Renal cortical epithelial cell (primary cell): ENCODE measurements at regions not wholly inside any gene's neighbourhood (a gene's known extent, or its start where the extent isn't known, plus 50 kb on each side); places are given as distances from the start of the nearest gene placed in this dataset.

ENCODE experiments used
- DNase-seq: peaks from one replicate; pipeline ENCODE4 v3.0.0-alpha.2; 2011; ENCODE audit warnings: low read depth

DNA sequence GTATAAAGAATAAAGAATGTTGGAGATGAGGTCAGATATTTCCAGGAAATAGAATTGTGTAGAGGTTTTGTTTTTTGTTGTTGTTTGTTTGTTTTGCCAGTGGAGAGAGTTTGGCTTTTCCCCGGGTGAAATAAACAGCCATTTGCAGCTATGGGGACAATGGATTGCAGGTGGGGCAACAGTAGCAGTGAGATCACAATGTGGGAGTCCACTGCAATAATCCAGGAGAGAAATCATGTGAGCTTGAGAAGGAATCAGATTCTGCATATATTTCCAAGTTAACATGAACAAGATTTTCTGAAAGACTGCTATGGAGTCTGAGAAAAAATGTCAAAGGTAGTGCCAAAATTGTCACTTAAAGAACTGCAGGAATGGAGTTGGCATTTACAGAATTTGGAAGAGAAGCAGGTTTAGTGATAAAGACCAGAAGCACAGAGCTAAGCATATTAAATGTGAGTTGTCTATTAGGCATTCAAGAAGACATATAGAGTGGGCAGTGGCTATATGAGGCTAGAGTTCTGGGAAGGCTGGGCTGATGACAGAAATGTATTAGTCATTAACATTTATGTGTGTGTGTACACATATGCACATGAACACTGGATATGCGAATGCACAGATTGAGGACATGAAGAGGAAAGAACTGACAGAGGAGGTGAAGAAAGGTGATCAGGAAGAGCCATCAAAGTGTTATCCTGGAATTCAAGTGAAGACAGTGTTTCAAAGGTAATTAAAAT, 729.6 kb upstream of the PTBP2 start:
- no peak for DNase-seq

DNA sequence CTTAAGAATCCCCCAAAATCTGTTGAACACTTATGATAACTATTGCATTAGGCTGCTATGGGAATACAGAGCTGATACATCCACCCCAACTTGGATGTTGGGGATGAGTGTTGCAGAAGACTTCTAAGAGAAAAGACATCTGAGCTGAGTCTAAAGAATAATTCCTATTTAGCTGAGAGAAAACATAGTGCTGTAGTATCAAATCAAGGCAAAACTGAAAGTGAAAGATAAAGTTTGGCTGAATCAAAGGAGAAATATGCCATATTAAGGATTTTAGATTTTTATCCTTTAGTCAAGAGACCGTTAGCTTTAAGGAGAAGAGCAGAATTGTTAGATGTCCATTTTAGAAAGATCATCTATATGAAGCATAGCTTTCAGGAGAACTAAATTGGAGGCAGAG, 726.9 kb upstream of the PTBP2 start:
- no peak for DNase-seq

DNA sequence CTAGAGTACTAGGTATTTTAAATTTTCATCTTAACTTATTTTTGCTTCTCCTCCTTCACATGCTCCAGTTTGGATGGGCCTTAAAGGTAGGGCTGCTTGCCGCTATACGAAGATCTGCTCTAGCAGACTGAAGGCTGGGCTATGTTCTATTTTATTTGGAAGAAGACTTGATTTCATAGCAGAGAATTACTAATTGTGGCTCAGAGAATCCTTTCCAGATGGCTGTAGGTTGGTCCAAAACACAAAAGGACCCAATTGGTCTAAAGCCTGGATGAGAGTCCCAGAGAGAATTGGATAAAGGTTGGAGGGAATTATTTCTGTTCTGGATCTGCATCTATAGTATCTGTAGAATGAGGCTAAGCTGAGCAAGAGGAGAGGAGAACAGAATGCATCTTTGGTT, 719.4 kb upstream of the PTBP2 start:
- no peak for DNase-seq

- DNase-seq: no peak
Observed at GRCh38 chr1:96002969-96003964, 718.3 kb upstream of the PTBP2 start.

- no peak for DNase-seq
Observed at GRCh38 chr1:96009831-96010434, 711.7 kb upstream of the PTBP2 start.

- no peak for DNase-seq
Observed at GRCh38 chr1:96011606-96012005, 710.0 kb upstream of the PTBP2 start.

DNA sequence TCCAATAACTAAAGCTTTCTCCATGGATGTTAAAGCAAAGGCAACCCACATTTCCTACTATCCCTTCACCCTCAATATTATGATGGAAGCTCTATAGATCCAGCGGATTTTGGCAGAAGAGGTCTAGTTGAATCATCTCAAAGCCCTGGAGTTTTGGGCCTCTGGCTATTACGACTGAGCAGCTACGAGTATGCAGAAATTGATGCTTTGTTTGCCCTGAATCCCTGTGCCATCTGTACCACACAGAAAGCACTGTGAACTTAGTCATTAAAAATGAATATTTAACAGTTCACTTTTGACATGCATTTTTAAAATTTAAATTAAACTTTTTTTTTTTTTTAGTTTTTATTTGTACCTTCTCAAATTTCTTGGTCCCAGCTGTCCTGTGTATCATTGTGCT, 705.4 kb upstream of the PTBP2 start:
- no peak for DNase-seq

DNA sequence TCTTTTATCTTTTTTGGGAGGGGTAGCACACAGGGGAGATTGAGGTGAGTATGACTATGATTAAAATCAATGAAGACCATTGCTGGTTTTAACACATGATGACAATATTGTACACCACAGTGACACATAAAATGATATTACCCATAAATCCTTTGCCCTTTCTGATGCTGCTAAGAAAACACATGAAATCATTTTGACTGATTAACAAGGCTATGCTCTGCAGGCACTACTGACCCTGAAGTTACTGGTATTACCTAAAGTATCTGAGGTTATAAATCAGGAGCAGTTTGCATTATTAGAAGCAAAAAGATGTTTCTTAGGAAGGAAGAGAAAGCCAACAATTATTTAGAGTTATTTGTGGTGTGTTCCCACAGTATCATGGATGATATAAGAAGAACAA, 701.2 kb upstream of the PTBP2 start:
- no peak for DNase-seq

DNA sequence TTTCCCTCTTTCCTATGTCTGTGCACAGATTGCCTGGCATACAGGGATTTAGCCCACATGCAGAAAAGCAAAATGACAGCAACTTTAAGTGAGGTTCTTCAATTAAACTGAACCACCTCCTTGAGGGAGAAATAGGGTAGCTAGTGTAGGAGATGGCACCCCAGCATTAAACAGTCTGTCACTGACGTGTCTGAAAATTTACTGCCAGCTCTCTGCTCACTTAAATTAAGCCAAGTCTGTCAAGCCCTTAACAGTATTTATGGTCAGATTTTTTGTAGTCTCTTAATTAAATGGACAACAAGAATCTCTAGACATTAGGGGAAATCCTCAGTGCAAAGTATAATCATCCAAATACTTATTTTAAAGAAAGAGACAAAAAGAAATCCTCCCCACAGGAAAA, 696.5 kb upstream of the PTBP2 start:
- DNase-seq: no peak

DNA sequence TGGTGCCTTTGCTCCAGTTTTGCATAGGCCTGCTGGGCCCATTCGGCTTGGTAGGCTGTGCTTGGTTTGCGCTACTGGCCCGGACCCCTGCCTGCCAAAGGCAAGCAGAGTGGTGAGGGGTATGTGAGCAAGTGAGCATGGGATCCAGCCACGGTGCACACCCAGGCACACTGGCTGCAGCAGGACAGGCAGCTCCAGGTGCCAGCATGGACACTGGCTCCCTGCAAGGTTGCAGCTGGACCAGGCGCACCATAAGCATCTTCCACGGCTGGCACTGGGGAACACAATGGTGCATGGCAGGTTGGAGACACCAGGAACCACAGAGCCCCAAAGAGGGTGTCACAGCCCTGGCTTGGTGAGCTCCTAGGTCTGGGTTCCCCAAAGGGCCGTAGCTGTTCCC, 693.5 kb upstream of the PTBP2 start:
- DNase-seq: no peak

GRCh38 chr1:96030312-96030711, 691.3 kb upstream of the PTBP2 start:
- no peak for DNase-seq

DNA sequence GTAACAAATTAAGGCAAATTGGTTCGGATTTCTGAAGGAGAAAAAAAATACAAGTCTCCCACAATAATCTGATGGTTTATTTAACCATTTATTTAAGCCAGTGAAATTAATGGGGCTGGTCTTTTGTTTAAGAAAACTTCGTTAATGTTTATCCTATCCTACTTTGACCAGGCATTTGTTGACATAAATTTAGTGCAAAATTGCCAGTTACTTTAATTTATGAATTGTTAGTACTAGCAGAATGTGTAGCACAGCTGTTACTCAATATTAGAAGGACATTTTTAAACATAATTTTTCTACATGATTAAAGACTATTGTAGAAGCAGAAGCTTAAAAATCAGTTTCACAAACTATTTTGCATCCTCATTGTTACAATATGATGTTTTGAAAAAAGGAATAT, 687.6 kb upstream of the PTBP2 start:
- DNase-seq: no peak

DNA sequence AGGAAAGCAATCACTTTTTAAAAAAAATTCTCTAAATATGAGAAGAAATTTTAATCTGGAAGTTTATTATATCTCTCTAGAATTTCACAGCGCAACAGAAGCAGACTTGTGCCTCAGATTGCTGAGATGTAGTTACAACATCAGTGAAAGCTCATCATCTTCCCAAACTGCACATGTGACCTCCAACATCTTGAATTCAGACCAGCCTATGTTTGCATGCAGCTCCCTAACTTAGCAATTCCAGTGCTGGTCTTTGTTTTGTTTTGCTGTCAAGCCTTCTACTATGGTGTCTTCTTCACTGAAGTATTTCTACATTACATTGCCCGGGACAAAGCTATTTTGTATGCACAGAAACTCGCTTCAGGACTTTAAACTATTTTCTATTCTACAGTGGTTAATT, 684.8 kb upstream of the PTBP2 start:
- no peak for DNase-seq

DNA sequence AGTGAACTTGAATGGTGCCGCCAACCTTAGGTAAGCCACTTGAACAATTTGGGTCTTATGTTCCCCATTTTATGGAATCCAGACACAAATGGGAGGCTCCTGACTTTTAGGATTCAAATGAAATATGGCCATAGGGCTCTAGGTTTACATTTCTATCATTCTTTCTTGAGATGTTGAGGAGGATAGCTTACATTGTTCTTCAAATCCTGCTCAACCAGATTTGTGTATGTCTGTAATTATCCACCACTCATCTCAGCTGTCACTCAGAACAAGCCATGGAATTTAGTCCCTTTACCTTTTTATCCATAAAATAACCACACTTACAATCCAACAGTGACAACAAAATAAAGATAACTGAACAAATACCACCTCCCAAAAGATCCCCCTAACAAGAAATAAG, 682.9 kb upstream of the PTBP2 start:
- no peak for DNase-seq

DNA sequence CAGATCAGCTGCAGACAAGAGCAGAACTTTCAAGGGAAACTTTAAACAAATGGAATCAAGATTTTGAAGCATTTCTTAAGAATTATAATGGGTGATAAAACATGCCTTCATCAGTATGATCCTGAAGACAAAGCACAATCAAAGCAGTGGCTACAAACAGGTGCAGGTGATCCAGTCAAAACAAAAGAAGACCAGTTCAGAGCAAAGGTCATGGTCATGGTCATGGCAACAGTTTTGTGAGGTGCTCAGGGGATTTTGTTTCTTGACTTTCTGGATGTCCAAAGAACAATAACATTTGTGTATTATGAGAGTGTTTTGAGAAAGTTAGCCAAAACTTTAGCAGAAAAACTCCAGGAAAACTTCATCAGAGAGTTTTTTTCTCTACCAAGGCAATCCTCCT, 681.7 kb upstream of the PTBP2 start:
- no peak for DNase-seq

DNA sequence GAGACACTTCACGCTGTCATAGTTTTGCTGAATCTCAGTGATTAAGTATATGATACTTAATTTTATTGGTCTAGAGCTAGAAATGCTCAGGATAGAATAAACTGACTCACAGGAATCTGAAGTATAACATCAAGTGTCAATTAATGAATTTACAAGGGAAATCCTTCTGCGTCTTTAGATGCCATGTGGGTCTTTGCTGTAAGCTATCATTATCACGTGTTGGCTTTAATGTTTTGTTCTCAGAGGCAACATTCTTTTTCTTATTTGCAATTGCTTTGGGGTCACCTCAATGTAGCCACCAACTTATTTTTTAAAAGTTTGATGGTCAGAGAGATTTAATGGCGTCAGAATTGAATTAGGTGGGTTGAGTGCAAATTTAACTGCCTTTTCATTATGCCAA, 680.1 kb upstream of the PTBP2 start:
- no peak for DNase-seq

- DNase-seq: no peak
Observed at GRCh38 chr1:96048572-96049212, 672.9 kb upstream of the PTBP2 start.

DNA sequence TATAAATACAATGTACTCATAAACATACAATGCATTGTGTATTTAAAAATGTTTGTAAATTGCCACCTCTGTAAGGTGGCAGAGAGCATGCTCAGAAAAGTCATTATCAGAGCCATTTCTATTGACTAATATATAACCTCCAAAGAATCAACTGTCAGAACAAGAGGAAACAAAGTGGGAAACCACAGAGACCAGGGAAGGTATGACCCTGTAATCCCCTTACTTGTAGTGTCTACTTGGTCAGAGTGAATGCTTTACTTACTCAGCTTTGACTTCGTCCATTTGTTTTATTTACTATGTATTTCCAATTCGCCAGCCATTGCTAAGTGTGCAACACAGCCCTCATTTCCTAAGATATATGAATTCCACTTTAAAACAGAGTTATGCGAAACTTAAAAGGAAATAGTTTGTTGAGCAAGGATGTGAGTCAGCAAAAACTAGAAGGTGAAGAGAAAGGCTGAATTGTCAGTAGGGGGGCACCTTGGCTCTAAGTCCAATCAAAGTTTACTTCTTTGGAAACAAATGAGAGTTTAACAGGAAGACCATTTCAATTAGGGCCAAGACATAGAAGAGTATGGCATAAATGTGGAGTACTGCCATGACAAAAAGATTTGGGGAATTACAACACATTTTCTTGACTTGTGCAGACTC, 671.7 kb upstream of the PTBP2 start:
- no peak for DNase-seq

DNA sequence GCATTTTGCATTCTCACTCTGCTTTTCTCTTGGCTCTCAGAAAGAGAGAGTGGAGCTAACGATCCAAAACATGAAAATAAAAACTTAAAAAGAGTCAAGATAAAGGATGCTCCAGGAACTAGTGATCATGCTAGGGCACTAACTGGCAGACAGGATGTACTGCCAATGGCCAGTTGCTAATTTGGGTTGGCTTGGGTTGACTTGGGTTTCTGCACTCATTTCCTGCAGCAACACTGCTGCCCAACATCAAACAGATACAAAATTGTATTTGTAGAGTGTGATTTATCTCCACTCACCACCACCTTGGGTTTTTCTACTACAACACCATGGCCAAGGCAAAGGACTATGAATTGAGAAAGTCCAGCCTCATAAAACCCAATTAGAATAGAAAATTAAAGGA, 662.3 kb upstream of the PTBP2 start:
- no peak for DNase-seq

DNA sequence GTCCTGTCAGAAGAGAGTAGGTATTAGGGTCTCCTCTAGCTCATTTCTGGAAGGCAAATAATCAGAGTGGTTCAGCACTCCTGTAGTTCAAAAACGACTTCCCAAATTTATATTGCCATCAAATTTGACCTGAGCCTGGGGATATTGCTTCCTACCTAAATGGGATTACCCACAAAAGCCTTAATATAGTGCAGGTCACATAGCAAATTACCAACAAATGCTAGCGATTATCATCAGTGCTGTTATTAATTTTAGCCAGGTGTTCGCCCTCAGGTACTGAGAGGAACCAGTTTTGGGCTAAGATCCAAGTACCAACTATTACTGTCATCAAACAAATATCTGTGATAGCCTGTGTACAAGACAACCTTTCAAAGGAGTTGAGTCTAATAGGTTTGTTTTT, 661.8 kb upstream of the PTBP2 start:
- DNase-seq: no peak

DNA sequence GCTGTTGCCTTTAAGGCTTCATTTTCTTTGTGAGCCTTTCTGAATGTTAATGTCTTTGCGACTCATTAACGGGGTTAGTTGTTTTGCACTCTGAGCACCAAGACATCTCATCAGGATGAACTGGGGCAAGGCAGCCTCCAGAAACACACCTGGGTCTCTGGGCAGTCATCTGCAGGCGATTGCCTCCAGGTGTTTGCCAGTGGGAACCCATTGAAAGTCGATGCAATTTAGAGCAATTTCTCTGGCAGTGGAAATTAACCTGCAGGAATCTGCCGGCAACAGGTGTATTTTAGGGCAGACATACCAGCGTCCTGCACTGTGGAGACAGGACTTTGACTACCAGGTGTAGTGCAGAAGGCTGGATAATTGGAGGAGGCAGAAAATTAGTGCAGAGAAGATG, 661.0 kb upstream of the PTBP2 start:
- no peak for DNase-seq

DNA sequence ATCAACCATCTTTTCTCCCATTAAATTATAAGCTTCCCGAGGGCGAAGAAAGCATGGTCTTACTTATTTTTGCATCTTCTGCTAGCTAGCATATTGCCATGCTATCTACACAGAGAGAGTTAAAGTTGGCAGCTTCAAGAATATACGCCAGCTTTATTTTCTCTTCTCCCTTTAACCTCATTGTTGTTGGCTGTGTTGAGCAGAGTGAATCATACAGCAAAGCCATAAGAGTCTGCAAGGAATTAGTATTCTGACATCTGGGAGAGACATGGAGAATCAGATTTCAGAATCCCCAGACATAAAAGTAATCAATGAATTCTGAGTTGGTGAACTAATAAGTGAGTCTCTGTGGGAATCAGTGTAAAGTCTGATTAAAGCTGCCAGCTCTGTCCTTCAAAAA, 649.6 kb upstream of the PTBP2 start:
- no peak for DNase-seq
